Osteoblast (primary cell): ENCODE measurements at regions not wholly inside any gene's neighbourhood (a gene's known extent, or its start where the extent isn't known, plus 50 kb on each side); places are given as distances from the start of the nearest gene placed in this dataset.

Source experiments
- DNase-seq: peaks from one replicate; pipeline ENCODE4 v3.0.0; 2011; ENCODE audit warnings: low spot score, mixed read lengths; ENCODE audit not compliant: insufficient read length; ENCODE audit errors: missing footprints
- H2AFZ ChIP-seq: 2 replicates; pipeline ENCODE4 v1.6.0; 2011; ENCODE audit warnings: mild to moderate bottlenecking, low read length
- H3K27ac ChIP-seq: 2 replicates; pipeline ENCODE4 v1.5.1; 2011; ENCODE audit warnings: mild to moderate bottlenecking, low read depth, low read length, moderate library complexity
- H3K27me3 ChIP-seq: 2 replicates; pipeline ENCODE4 v1.6.0; 2012; ENCODE audit warnings: mild to moderate bottlenecking, control low read depth, inconsistent platforms, low read length, moderate library complexity; ENCODE audit not compliant: insufficient read depth
- H3K36me3 ChIP-seq: 2 replicates; pipeline ENCODE4 v1.5.1; 2011; ENCODE audit warnings: mild to moderate bottlenecking, low read length, control low read depth, moderate library complexity; ENCODE audit not compliant: insufficient read depth
- H3K4me1 ChIP-seq: 2 replicates; pipeline ENCODE4 v1.5.1; 2011; ENCODE audit warnings: mild to moderate bottlenecking, low read length, control low read depth, moderate library complexity; ENCODE audit not compliant: insufficient read depth
- H3K4me2 ChIP-seq: 2 replicates; pipeline ENCODE4 v1.6.0; 2011; ENCODE audit warnings: mild to moderate bottlenecking, low read length; ENCODE audit not compliant: insufficient read depth
- H3K4me3 ChIP-seq: fragments of 200-600 bp; sonication (generic); 3 replicates; pipeline ENCODE4 v1.5.1; 2012; ENCODE audit warnings: mild to moderate bottlenecking, low read length, inconsistent platforms; ENCODE audit not compliant: insufficient read depth
- H3K79me2 ChIP-seq: 2 replicates; pipeline ENCODE4 v1.6.0; 2012; ENCODE audit warnings: mild to moderate bottlenecking, low read length, control low read depth, inconsistent platforms; ENCODE audit not compliant: insufficient read depth
- H3K9me3 ChIP-seq: 2 replicates; pipeline ENCODE4 v1.5.1; 2011; ENCODE audit warnings: low read depth, low read length, control low read depth
- H4K20me1 ChIP-seq: 2 replicates; pipeline ENCODE4 v1.6.0; 2012; ENCODE audit warnings: mild to moderate bottlenecking, low read length, control low read depth; ENCODE audit not compliant: insufficient read depth
- CTCF ChIP-seq: IDR thresholded peaks from 2 replicates; pipeline ENCODE4 v1.5.1; 2011; ENCODE audit warnings: mild to moderate bottlenecking, low read depth, low read length, moderate library complexity; ENCODE audit errors: extremely low read depth

GRCh38 chr12:43115441-43116160 lies 436.4 kb downstream of the ADAMTS20 start:
- no peak overlapping the region for H2AFZ ChIP-seq
- H4K20me1 ChIP-seq: no peaks in the 10 kb centered on the region
- no peak overlapping the region for H3K4me2 ChIP-seq
- H3K4me3 ChIP-seq: no peak overlapping the region
- H3K79me2 ChIP-seq: no peaks in the 10 kb centered on the region
- H3K36me3 ChIP-seq: no peaks in the 10 kb centered on the region
- TF ChIP-seq CTCF: no peak
- no peaks in the 10 kb centered on the region for H3K27me3 ChIP-seq
- no peak overlapping the region for H3K27ac ChIP-seq
- H3K9me3 ChIP-seq: no peaks in the 10 kb centered on the region
- H3K4me1 ChIP-seq: peaks cover 4% of the 10 kb centered on the region
- no peak for DNase-seq

- Histone ChIP-seq H2AFZ (no peak overlapping the region), H3K4me1 (peaks cover 4% of the 10 kb centered on the region), H3K79me2 (no peaks in the 10 kb centered on the region), H3K27me3 (no peaks in the 10 kb centered on the region), H3K9me3 (no peaks in the 10 kb centered on the region), H3K36me3 (no peaks in the 10 kb centered on the region), H3K4me2 (no peak overlapping the region), H3K27ac (no peak overlapping the region), H4K20me1 (no peaks in the 10 kb centered on the region), H3K4me3 (no peak overlapping the region)
- DNase-seq: no peak
- no peak for TF ChIP-seq CTCF
These were observed 437.7 kb downstream of the ADAMTS20 start for GRCh38 chr12:43114316-43114715.

GRCh38 chr12:43113616-43114015 lies 438.4 kb downstream of the ADAMTS20 start:
- no peak for TF ChIP-seq CTCF
- Histone ChIP-seq H2AFZ (no peak overlapping the region), H3K4me2 (no peak overlapping the region), H3K9me3 (no peaks in the 10 kb centered on the region), H3K27ac (no peak overlapping the region), H3K79me2 (no peaks in the 10 kb centered on the region), H3K36me3 (no peaks in the 10 kb centered on the region), H3K27me3 (no peaks in the 10 kb centered on the region), H3K4me3 (no peak overlapping the region), H4K20me1 (no peaks in the 10 kb centered on the region), H3K4me1 (peaks cover 4% of the 10 kb centered on the region)
- DNase-seq: no peak

- peak; percentile 9 for TF ChIP-seq CTCF
- no peaks in the 10 kb centered on the region for H3K36me3 ChIP-seq
- no peak overlapping the region for H3K4me3 ChIP-seq
- H3K27ac ChIP-seq: no peak overlapping the region
- H4K20me1 ChIP-seq: no peaks in the 10 kb centered on the region
- no peaks in the 10 kb centered on the region for H3K27me3 ChIP-seq
- DNase-seq: no peak
- H3K9me3 ChIP-seq: no peaks in the 10 kb centered on the region
- H3K4me1 ChIP-seq: peaks cover 4% of the 10 kb centered on the region
- no peaks in the 10 kb centered on the region for H3K79me2 ChIP-seq
- H2AFZ ChIP-seq: no peak overlapping the region
- H3K4me2 ChIP-seq: no peak overlapping the region
These were observed 438.9 kb downstream of the ADAMTS20 start for GRCh38 chr12:43113135-43113534.
